Peyer's patch (tissue), 4 donors: ENCODE measurements at regions not wholly inside any gene's neighbourhood (a gene's known extent, or its start where the extent isn't known, plus 50 kb on each side); places are given as distances from the start of the nearest gene placed in this dataset.

Experiments
- POLR2A ChIP-seq, 2 donors: fragments of 450-650 bp; IDR thresholded peaks; one replicate each; pipeline ENCODE4 v1.5.1; 2017; ENCODE audit warnings: antibody characterized with exemption in 2 of 2, mild to moderate bottlenecking in 2 of 2, moderate library complexity in 2 of 2
- TF ChIP-seq, protein P1 (sequence below), 6 experiments: fragments of 450-650 bp in 4 of 6; fragments of 200-600 bp in 2 of 6; sonication (generic) in 1 of 6; IDR thresholded peaks; one replicate each; pipeline ENCODE4 v1.5.1; 2017 to 2019; ENCODE audit warnings: antibody characterized with exemption in 6 of 6, mild to moderate bottlenecking in 3 of 6, moderate library complexity in 1 of 6

DNA sequence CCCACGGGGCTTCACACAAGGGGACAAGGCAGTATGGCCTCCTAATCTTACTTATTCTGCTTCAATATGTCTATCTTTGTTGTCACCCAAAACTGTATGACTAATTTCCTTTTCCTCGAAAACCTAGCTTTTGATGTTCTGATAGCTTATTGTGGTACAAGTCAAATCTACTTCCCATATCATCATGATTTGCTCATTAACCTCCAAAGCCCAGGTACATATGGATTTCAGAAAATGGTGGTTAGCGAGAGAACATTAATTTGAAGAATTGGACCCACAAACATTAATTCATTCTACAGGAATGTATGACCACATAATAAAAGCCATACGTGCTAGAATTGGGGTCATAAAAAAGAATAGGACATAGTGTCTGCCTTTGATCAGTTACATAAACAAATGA, 412.5 kb downstream of the CCDC91 start:
- TF ChIP-seq, protein P1, sequence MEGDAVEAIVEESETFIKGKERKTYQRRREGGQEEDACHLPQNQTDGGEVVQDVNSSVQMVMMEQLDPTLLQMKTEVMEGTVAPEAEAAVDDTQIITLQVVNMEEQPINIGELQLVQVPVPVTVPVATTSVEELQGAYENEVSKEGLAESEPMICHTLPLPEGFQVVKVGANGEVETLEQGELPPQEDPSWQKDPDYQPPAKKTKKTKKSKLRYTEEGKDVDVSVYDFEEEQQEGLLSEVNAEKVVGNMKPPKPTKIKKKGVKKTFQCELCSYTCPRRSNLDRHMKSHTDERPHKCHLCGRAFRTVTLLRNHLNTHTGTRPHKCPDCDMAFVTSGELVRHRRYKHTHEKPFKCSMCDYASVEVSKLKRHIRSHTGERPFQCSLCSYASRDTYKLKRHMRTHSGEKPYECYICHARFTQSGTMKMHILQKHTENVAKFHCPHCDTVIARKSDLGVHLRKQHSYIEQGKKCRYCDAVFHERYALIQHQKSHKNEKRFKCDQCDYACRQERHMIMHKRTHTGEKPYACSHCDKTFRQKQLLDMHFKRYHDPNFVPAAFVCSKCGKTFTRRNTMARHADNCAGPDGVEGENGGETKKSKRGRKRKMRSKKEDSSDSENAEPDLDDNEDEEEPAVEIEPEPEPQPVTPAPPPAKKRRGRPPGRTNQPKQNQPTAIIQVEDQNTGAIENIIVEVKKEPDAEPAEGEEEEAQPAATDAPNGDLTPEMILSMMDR (IDR thresholded peaks at IDR 0.05), result no peak
- TF ChIP-seq POLR2A (IDR thresholded peaks at IDR 0.05), result no peak
